ENCODE measurements at regions not wholly inside any gene's neighbourhood (a gene's known extent, or its start where the extent isn't known, plus 50 kb on each side); places are given as distances from the start of the nearest gene placed in this dataset.

DNA sequence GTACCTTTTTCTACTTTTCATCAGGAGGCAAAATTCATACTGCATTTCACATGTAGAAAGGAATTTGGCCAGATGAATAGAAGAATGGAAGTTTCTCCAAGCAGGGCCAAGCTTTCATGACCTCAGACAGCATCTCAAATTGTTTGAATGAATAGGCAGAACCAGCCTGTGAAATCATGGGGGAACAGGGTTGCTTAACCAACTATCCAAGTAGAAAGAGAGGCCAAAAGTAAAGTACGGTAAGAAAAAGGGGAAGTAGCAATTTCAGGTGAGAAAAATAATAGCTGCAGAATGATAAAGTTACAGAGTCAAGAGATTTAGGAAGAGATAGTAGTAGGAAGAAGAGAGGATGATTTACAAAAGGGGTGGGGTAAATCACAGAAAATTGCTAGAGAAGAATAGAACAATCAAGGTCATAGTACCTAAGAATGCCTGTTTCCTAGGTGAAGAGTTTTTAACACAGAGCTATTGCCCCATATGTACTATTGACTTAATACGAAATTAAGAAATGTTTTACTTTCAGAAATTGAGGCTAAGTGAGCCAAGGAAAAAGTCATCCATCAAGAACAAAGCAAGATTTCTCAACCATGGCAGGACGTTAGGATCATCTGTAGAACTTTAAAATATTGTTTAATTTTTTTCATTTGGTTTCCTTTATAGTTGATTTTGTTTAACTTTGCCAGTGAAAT lies 177.1 kb upstream of the TET2 start:
- TF ChIP-seq POLR2AphosphoS5 (IDR thresholded peaks at IDR 0.05; ENCODE audit: low read depth, low read length) (no peak), SIN3A (IDR thresholded peaks at IDR 0.05; ENCODE audit: borderline replicate concordance, insufficient read depth, low read length) (no peak), FOXP2 (optimal IDR thresholded peaks at IDR 0.05; ENCODE audit: borderline replicate concordance, extremely low read depth, extremely low read length, insufficient read depth) (no peak)

Measured in PFSK-1 (cell line).